HEK293T (cell line): ENCODE measurements at regions not wholly inside any gene's neighbourhood (a gene's known extent, or its start where the extent isn't known, plus 50 kb on each side); places are given as distances from the start of the nearest gene placed in this dataset.

Experiments
- ARNT ChIP-seq: fragments of 450-650 bp; IDR thresholded peaks from 2 replicates; pipeline ENCODE4 v1.6.1; 2017; ENCODE audit warnings: mild to moderate bottlenecking
- BHLHE40 ChIP-seq: fragments of 450-650 bp; IDR thresholded peaks from 2 replicates; pipeline ENCODE4 v1.6.1; 2016; ENCODE audit warnings: mild to moderate bottlenecking, moderate library complexity, borderline replicate concordance
- CTBP1 ChIP-seq: fragments of 450-650 bp; IDR thresholded peaks from 2 replicates; pipeline ENCODE4 v1.6.1; 2016; ENCODE audit warnings: borderline replicate concordance
- FOXA1 ChIP-seq: fragments of 450-650 bp; IDR thresholded peaks from 2 replicates; pipeline ENCODE4 v1.6.1; 2016; ENCODE audit warnings: mild to moderate bottlenecking
- FOXM1 ChIP-seq: fragments of 450-650 bp; IDR thresholded peaks from 2 replicates; pipeline ENCODE4 v1.6.1; 2017; ENCODE audit warnings: mild to moderate bottlenecking, borderline replicate concordance
- HDGF ChIP-seq: fragments of 450-650 bp; IDR thresholded peaks from 2 replicates; pipeline ENCODE4 v1.6.1; 2017; ENCODE audit warnings: antibody characterized with exemption, borderline replicate concordance
- L3MBTL2 ChIP-seq: fragments of 450-650 bp; conservative IDR thresholded peaks from 2 replicates; pipeline ENCODE4 v1.6.1; 2016; ENCODE audit warnings: mild to moderate bottlenecking
- LEF1 ChIP-seq: fragments of 450-650 bp; IDR thresholded peaks from 2 replicates; pipeline ENCODE4 v1.6.1; 2017; ENCODE audit warnings: mild to moderate bottlenecking, borderline replicate concordance
- NFRKB ChIP-seq: fragments of 450-650 bp; IDR thresholded peaks from 2 replicates; pipeline ENCODE4 v1.6.1; 2016; ENCODE audit warnings: mild to moderate bottlenecking, moderate library complexity
- PKNOX1 ChIP-seq: fragments of 450-650 bp; IDR thresholded peaks from 2 replicates; pipeline ENCODE4 v1.6.1; 2016
- SP1 ChIP-seq: fragments of 450-650 bp; IDR thresholded peaks from 2 replicates; pipeline ENCODE4 v1.6.1; 2017
- SUZ12 ChIP-seq: fragments of 450-650 bp; IDR thresholded peaks from 2 replicates; pipeline ENCODE4 v1.6.1; 2016; ENCODE audit warnings: mild to moderate bottlenecking
- TARDBP ChIP-seq: fragments of 450-650 bp; IDR thresholded peaks from 2 replicates; pipeline ENCODE4 v1.6.1; 2016
- ZNF384 ChIP-seq: fragments of 450-650 bp; IDR thresholded peaks from 2 replicates; pipeline ENCODE4 v1.6.1; 2016

- TF ChIP-seq PKNOX1 (no peak), SUZ12 (no peak), SP1 (no peak), TARDBP (no peak), BHLHE40 (no peak), LEF1 (no peak), L3MBTL2 (no peak), FOXM1 (no peak), HDGF (no peak), FOXA1 (no peak), ZNF384 (no peak), CTBP1 (no peak), ARNT (no peak), NFRKB (no peak)
These were observed 621.5 kb upstream of the CDH4 start for GRCh38 chr20:60630609-60631008.
